Coronary artery (tissue), 2 donors: ENCODE measurements at regions not wholly inside any gene's neighbourhood (a gene's known extent, or its start where the extent isn't known, plus 50 kb on each side); places are given as distances from the start of the nearest gene placed in this dataset.

Source experiments
- DNase-seq: peaks from one replicate; pipeline ENCODE4 v3.0.0-alpha.2; 2017; ENCODE audit warnings: low spot score
- H3K27ac ChIP-seq, 2 donors: fragments of 200-600 bp; sonication (generic); one replicate each; pipeline ENCODE4 v1.5.1; 2016 to 2019
- H3K4me3 ChIP-seq: fragments of 200-600 bp; sonication (generic); 2 replicates; pipeline ENCODE4 v1.5.1; 2016; ENCODE audit warnings: mild to moderate bottlenecking, moderate library complexity
- CTCF ChIP-seq: fragments of 200-600 bp; sonication (generic); IDR thresholded peaks from one replicate; pipeline ENCODE4 v1.5.1; 2019; ENCODE audit warnings: antibody characterized with exemption

GRCh38 chr5:20572614-20573013 lies 584.6 kb upstream of the CDH18 start:
- no peak for DNase-seq
- TF ChIP-seq CTCF, result no peak
- no peak overlapping the region for H3K27ac ChIP-seq
- H3K4me3 ChIP-seq, result no peak overlapping the region

GRCh38 chr5:20570486-20570885 lies 582.5 kb upstream of the CDH18 start:
- H3K27ac ChIP-seq, result no peak overlapping the region
- TF ChIP-seq CTCF, result no peak
- H3K4me3 ChIP-seq, result no peak overlapping the region
- no peak for DNase-seq

GRCh38 chr5:20562544-20562943 lies 574.5 kb upstream of the CDH18 start:
- no peak for DNase-seq
- H3K4me3 ChIP-seq, result no peak overlapping the region
- no peak overlapping the region for H3K27ac ChIP-seq
- TF ChIP-seq CTCF, result no peak

GRCh38 chr5:20559845-20560244 lies 571.8 kb upstream of the CDH18 start:
- no peak for DNase-seq
- TF ChIP-seq CTCF, result no peak
- Histone ChIP-seq H3K27ac (no peak overlapping the region), H3K4me3 (no peak overlapping the region)

GRCh38 chr5:20556115-20556763 lies 568.2 kb upstream of the CDH18 start:
- no peak for TF ChIP-seq CTCF
- no peak for DNase-seq
- Histone ChIP-seq H3K4me3 (no peak overlapping the region), H3K27ac (no peak overlapping the region)

GRCh38 chr5:20555034-20555433 lies 567.0 kb upstream of the CDH18 start:
- TF ChIP-seq CTCF, result no peak
- no peak overlapping the region for H3K4me3 ChIP-seq
- DNase-seq, result no peak
- H3K27ac ChIP-seq, result no peak overlapping the region

GRCh38 chr5:20554001-20554400 lies 566.0 kb upstream of the CDH18 start:
- H3K27ac ChIP-seq, result no peak overlapping the region
- no peak for DNase-seq
- no peak for TF ChIP-seq CTCF
- no peak overlapping the region for H3K4me3 ChIP-seq
